H1 (cell line): ENCODE measurements at regions not wholly inside any gene's neighbourhood (a gene's known extent, or its start where the extent isn't known, plus 50 kb on each side); places are given as distances from the start of the nearest gene placed in this dataset.

ENCODE experiments used
- ATF3 ChIP-seq: IDR thresholded peaks from 2 replicates; pipeline ENCODE4 v1.6.1; 2011; ENCODE audit warnings: low read depth, mild to moderate bottlenecking, low read length; ENCODE audit not compliant: insufficient read depth
- BACH1 ChIP-seq: IDR thresholded peaks from 2 replicates; pipeline ENCODE4 v1.6.1; 2012; ENCODE audit warnings: low read length, improper control_type of control experiment
- CTBP2 ChIP-seq: IDR thresholded peaks from 2 replicates; pipeline ENCODE4 v1.7.0; 2011; ENCODE audit warnings: borderline replicate concordance, mild to moderate bottlenecking, moderate library complexity, mixed read lengths, low read length; ENCODE audit not compliant: insufficient read depth, insufficient read length
- EP300 ChIP-seq, 2 experiments: IDR thresholded peaks; 1 replicate in 1 of 2; 2 replicates in 1 of 2; pipeline ENCODE4 v1.6.1; 2011 to 2012; ENCODE audit warnings: low read depth in 2 of 2, low read length in 2 of 2, mild to moderate bottlenecking in 2 of 2, borderline replicate concordance in 1 of 2, inconsistent platforms in 1 of 2, moderate library complexity in 1 of 2
- JUND ChIP-seq: IDR thresholded peaks from 2 replicates; pipeline ENCODE4 v1.6.1; 2011; ENCODE audit warnings: mild to moderate bottlenecking, improper control_type of control experiment, low read length
- NRF1 ChIP-seq: IDR thresholded peaks from 2 replicates; pipeline ENCODE4 v1.6.1; 2011; ENCODE audit warnings: mild to moderate bottlenecking, low read depth, low read length, improper control_type of control experiment
- POLR2AphosphoS5 ChIP-seq: IDR thresholded peaks from 2 replicates; pipeline ENCODE4 v1.6.1; 2011; ENCODE audit warnings: low read depth, low read length
- RFX5 ChIP-seq: IDR thresholded peaks from 2 replicates; pipeline ENCODE4 v1.6.1; 2011; ENCODE audit warnings: low read depth, low read length, improper control_type of control experiment, borderline replicate concordance
- TBP ChIP-seq: IDR thresholded peaks from 2 replicates; pipeline ENCODE4 v1.6.1; 2011; ENCODE audit warnings: low read depth, low read length, improper control_type of control experiment

GRCh38 chrX:4579480-4579879 lies 866.0 kb upstream of the PRKX start (continued):
- TF ChIP-seq ATF3 (no peak), RFX5 (no peak), NRF1 (no peak), BACH1 (no peak), EP300 (IDR thresholded peaks at IDR 0.05; ENCODE audit: borderline replicate concordance in 1 of 2, low read depth in 2 of 2, low read length in 2 of 2) (no peak), CTBP2 (no peak), TBP (no peak), POLR2AphosphoS5 (no peak), JUND (no peak)
- TF ChIP-seq, all 59 proteins: peak for 0
